Mesodermal cell (in vitro differentiated cells): ENCODE measurements at regions not wholly inside any gene's neighbourhood (a gene's known extent, or its start where the extent isn't known, plus 50 kb on each side); places are given as distances from the start of the nearest gene placed in this dataset.

Experiments
- H3K27ac ChIP-seq: 2 replicates; pipeline ENCODE4 v1.7.0; 2013; ENCODE audit warnings: mild to moderate bottlenecking, low read depth, low read length, moderate library complexity; ENCODE audit not compliant: severe bottlenecking
- H3K36me3 ChIP-seq: 2 replicates; pipeline ENCODE4 v1.7.1; 2013; ENCODE audit warnings: mild to moderate bottlenecking, low read length, moderate library complexity; ENCODE audit not compliant: control insufficient read depth, insufficient read depth
- H3K4me1 ChIP-seq: one replicate; pipeline ENCODE4 v1.7.1; 2013; ENCODE audit warnings: mild to moderate bottlenecking, low read length; ENCODE audit not compliant: insufficient read depth, control insufficient read depth, poor library complexity, severe bottlenecking
- H3K4me3 ChIP-seq: 2 replicates; pipeline ENCODE4 v1.7.0; 2013; ENCODE audit warnings: low read length, control low read depth, mild to moderate bottlenecking; ENCODE audit not compliant: insufficient read depth, poor library complexity, severe bottlenecking; ENCODE audit errors: extremely low read depth
- H3K9me3 ChIP-seq: 2 replicates; pipeline ENCODE4 v1.7.1; 2013; ENCODE audit warnings: mild to moderate bottlenecking, low read length, moderate library complexity; ENCODE audit not compliant: control insufficient read depth
- WGBS, 2 experiments: methylation state at CpG; one replicate each; pipeline ENCODE4 v1.1.5; 2013; ENCODE audit warnings: missing lambda C conversion rate in 2 of 2; ENCODE audit not compliant: insufficient coverage in 2 of 2; 5-methylcytosine and 5-hydroxymethylcytosine counted together

DNA sequence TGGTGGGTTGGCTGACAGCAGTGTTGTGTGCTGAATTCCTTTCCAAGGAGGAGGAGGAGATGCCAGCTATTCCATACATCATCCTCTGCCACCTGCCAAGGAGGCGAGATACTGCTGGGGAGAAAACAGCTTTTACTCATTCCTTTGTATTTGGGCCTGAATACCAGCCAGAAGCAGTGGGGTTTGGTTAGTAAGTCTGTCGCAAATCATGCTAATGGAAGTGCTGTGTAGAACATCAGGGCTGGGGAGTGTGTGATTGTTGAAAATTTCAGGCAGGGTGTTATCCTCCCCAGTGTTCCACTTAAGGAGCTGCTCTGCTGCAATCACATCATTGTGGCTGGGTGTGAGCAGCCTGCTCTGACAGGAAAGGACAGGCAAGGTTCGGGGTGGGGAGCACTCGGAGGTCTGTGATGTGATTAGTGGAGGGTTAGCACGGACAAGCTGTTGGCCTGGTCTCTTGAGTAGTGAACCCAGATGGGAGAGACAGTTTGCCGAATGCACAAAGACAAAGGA lies 128.2 kb upstream of the DLX2 start:
- WGBS, 2 experiments, result 89 to 93% methylated on average over 3 to 5 of the region's 6 CpGs
- H3K4me1 ChIP-seq, result peaks cover 18% of the 10 kb centered on the region
- no peak overlapping the region for H3K27ac ChIP-seq

DNA sequence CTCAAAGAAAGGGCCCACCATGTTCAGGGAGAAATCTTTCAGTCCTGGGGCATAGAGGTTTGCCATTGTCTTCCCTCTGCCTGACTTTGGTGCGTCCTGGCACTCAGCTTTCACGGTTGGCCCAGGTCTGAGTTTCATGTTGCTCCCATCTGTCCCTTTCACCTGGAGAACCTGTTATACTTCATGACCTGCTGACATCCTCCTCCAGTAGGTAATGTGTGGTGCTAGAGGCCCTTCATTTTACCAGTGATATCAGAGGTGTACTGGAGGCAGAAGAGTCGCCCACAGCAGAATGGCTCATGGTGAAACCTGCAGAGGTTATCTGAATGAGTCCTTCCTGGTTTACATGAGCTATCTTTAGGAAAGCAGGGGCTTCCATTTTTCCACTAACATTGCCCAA lies 128.8 kb upstream of the DLX2 start:
- no peaks in the 10 kb centered on the region for H3K36me3 ChIP-seq
- no peaks in the 10 kb centered on the region for H3K9me3 ChIP-seq
- peaks cover 18% of the 10 kb centered on the region for H3K4me1 ChIP-seq
- no peak overlapping the region for H3K27ac ChIP-seq
- WGBS, 2 experiments, result 80 to 86% methylated on average over 1 of the region's 3 CpGs
- no peak overlapping the region for H3K4me3 ChIP-seq

More for the DNA sequence above, 128.2 kb upstream of the DLX2 start:
- Histone ChIP-seq H3K9me3 (no peaks in the 10 kb centered on the region), H3K4me3 (no peak overlapping the region), H3K36me3 (no peaks in the 10 kb centered on the region)

DNA sequence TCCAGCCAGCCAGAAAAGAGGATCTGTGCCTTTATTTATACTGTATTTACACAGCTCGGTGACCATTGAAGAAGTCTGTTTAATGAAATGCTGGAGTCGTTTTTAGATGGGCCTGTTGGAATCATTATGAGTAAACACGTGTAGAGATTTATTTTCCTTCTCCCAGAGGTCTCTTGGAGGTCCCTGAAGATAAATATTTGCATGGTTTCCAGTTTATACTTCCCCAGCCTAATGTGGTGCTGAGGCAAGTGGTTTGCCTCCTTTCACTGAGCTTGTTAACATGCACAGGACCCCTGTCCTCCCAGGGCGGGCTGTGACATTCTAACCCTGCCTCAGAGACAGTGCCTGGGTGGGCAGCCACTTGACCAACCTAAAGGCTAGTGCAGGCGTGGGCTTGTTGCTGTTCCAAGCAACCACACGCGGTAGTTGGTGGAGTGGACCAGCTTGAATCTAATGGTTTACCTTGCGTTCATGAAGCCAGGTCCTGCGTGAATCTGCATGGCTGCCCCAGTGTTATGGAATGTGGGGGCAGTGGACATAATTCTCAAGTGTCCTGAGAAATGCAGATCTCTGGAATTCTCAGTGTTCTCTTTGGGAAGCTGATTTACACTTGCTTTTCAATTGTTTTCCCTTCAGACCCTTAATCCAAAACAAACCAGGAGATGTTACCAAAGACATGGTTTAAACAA lies 130.2 kb upstream of the DLX2 start:
- no peaks in the 10 kb centered on the region for H3K36me3 ChIP-seq
- no peak overlapping the region for H3K4me3 ChIP-seq
- peaks cover 18% of the 10 kb centered on the region for H3K4me1 ChIP-seq
- H3K27ac ChIP-seq, result no peak overlapping the region
- 91 to 96% methylated on average over 7 to 8 of the region's 9 CpGs for WGBS, 2 experiments
- H3K9me3 ChIP-seq, result no peaks in the 10 kb centered on the region

DNA sequence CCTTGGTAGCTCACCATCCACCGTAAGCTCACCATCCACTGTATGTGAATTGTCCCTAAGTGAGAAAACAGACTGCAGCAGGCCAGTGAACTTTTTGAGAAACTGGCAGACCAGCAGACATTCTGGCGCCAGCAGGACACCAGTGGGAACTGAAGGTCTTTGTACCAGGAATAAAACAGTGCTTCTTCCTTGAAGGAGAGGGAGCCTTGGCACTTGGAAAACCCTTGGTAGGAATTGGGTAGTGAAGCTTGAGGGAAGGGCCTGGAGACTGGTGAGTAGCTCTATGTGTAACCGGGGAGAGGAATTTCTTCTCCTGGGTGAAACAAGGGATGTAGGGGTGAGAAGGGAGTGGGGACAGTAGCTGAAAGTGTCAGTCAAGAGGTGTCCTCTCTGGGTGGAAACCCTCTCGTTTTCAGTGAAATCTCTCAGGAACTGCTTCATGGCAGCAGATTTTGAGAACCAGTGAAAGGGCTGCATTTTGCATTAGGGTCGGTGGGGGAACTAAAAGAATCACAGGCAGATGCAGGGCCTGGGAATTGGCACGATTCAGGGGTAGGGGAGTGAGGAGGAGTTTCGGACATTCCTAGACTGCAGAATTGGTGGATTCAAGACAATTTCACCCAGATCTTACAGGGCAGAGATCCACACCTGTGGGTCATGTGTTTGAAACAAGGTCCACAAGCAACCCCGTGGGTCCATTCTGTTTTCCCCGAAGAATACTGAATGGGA lies 131.5 kb upstream of the DLX2 start:
- WGBS, 2 experiments, result 32 to 47% methylated on average over 6 to 7 of the region's 9 CpGs
- Histone ChIP-seq H3K4me3 (peak overlapping the region; percentile 40), H3K9me3 (no peaks in the 10 kb centered on the region), H3K27ac (no peak overlapping the region), H3K4me1 (peaks cover 18% of the 10 kb centered on the region), H3K36me3 (no peaks in the 10 kb centered on the region)

GRCh38 chr2:172234716-172235691 lies 132.3 kb upstream of the DLX2 start:
- no peaks in the 10 kb centered on the region for H3K36me3 ChIP-seq
- peak overlapping the region; percentile 40 for H3K4me3 ChIP-seq
- peaks cover 18% of the 10 kb centered on the region for H3K4me1 ChIP-seq
- H3K27ac ChIP-seq, result no peak overlapping the region
- WGBS, 2 experiments, result 2% methylated on average over 51 to 59 of the region's 65 CpGs
- H3K9me3 ChIP-seq, result no peaks in the 10 kb centered on the region

GRCh38 chr2:172239944-172240590 lies 137.4 kb upstream of the DLX2 start:
- Histone ChIP-seq H3K36me3 (no peaks in the 10 kb centered on the region), H3K4me3 (no peak overlapping the region), H3K4me1 (peaks cover 8% of the 10 kb centered on the region), H3K9me3 (no peaks in the 10 kb centered on the region), H3K27ac (no peak overlapping the region)
- WGBS, 2 experiments, result 91 to 100% methylated on average over 4 of the region's 8 CpGs

- H3K9me3 ChIP-seq, result no peaks in the 10 kb centered on the region
- WGBS, 2 experiments, result 75 to 93% methylated on average over 2 of the region's 3 CpGs
- H3K27ac ChIP-seq, result no peak overlapping the region
Observed at GRCh38 chr2:172241222-172241621, 138.5 kb upstream of the DLX2 start.

GRCh38 chr2:172242471-172242870 lies 139.8 kb upstream of the DLX2 start:
- Histone ChIP-seq H3K36me3 (no peaks in the 10 kb centered on the region), H3K4me3 (no peak overlapping the region), H3K4me1 (peaks cover 8% of the 10 kb centered on the region), H3K27ac (no peak overlapping the region), H3K9me3 (no peaks in the 10 kb centered on the region)
- WGBS, 2 experiments, result 80 to 100% methylated on average over 1 of the region's 1 CpG

More at GRCh38 chr2:172241222-172241621, 138.5 kb upstream of the DLX2 start:
- Histone ChIP-seq H3K4me3 (no peak overlapping the region), H3K4me1 (peaks cover 8% of the 10 kb centered on the region), H3K36me3 (no peaks in the 10 kb centered on the region)

DNA sequence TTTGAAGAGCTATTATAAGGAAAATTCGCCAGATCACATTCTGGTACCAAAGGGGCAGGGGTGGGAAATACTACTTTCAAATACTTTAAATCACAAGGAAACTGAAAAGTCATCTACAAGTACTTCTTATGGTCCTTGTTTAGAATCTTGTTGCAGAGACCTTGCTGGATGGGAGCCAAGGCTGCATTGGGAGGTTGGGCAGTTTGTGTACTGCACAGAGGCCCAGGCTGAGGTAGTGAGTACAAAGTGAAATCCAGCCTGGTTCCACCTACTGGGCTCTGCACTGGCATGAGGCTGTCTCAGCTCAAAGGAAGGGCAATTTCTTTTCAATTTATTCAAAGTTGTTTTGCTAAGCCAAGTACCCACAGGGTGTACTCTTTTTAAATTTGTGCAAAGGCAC lies 140.3 kb upstream of the DLX2 start:
- no peaks in the 10 kb centered on the region for H3K36me3 ChIP-seq
- WGBS, 2 experiments, result no CpG with 5 or more reads among the region's 1 CpG
- no peak overlapping the region for H3K4me3 ChIP-seq
- H3K27ac ChIP-seq, result no peak overlapping the region
- peaks cover 8% of the 10 kb centered on the region for H3K4me1 ChIP-seq
- no peaks in the 10 kb centered on the region for H3K9me3 ChIP-seq
